ENCODE measurements at regions not wholly inside any gene's neighbourhood (a gene's known extent, or its start where the extent isn't known, plus 50 kb on each side); places are given as distances from the start of the nearest gene placed in this dataset.
A peak's percentile ranks its signal among the peaks of the same experiment; 100 is the strongest.

- Mint-ChIP-seq H3K27me3 (ENCODE audit: insufficient read depth, low read depth) (peaks cover 27% of the 10 kb centered on the region), H3K4me1 (peaks cover 3% of the 10 kb centered on the region)
Observed at GRCh38 chr12:132397934-132398385, 68.6 kb upstream of the GALNT9 start.

GRCh38 chr12:132397152-132397933, 68.0 kb upstream of the GALNT9 start:
- no peak for TF ChIP-seq CTCF (IDR thresholded peaks at IDR 0.05)
- peak; percentile 62 for TF ChIP-seq EZH2 (IDR thresholded peaks at IDR 0.05)
- Histone ChIP-seq H3K4me3 (no peak overlapping the region), H3K27me3 (peaks cover 91% of the 10 kb centered on the region), H3K4me1 (peaks cover 10% of the 10 kb centered on the region), H2AFZ (replicated peaks) (no peak overlapping the region), H4K20me1 (ENCODE audit: low read depth) (no peaks in the 10 kb centered on the region), H3K36me3 (no peaks in the 10 kb centered on the region), H3K79me2 (ENCODE audit: low read depth) (no peaks in the 10 kb centered on the region), H3F3A (ENCODE audit: low read depth) (peaks cover 15% of the 10 kb centered on the region), H3K9me3 (ENCODE audit: low read depth) (no peaks in the 10 kb centered on the region), H3K9ac (no peak overlapping the region), H3K4me2 (no peak overlapping the region), H3K27ac (no peak overlapping the region)
- Mint-ChIP-seq H3K9me3 (peaks cover 3% of the 10 kb centered on the region), H3K4me3 (peak overlapping the region; percentile 30), H3K4me1 (peaks cover 3% of the 10 kb centered on the region), H3K36me3 (peaks cover 2% of the 10 kb centered on the region), H3K27me3 (ENCODE audit: insufficient read depth, low read depth) (peaks cover 28% of the 10 kb centered on the region), H3K27ac (no peak overlapping the region)
- no peak for DNase-seq (ENCODE audit: low spot score)

More at GRCh38 chr12:132397934-132398385, 68.6 kb upstream of the GALNT9 start:
- H3K9me3 ChIP-seq (ENCODE audit: low read depth), result no peaks in the 10 kb centered on the region
- no peak overlapping the region for H2AFZ ChIP-seq (replicated peaks)
- Mint-ChIP-seq H3K9me3 (no peaks in the 10 kb centered on the region), H3K27ac (no peak overlapping the region), H3K4me3 (no peak overlapping the region), H3K36me3 (peaks cover 2% of the 10 kb centered on the region)
- H3K36me3 ChIP-seq, result no peaks in the 10 kb centered on the region
- peaks cover 10% of the 10 kb centered on the region for H3K4me1 ChIP-seq
- H3K4me3 ChIP-seq, result no peak overlapping the region
- peaks cover 92% of the 10 kb centered on the region for H3K27me3 ChIP-seq
- H4K20me1 ChIP-seq (ENCODE audit: low read depth), result no peaks in the 10 kb centered on the region
- no peak overlapping the region for H3K27ac ChIP-seq
- TF ChIP-seq EZH2phosphoT487 (IDR thresholded peaks at IDR 0.05) (no peak), CTCF (IDR thresholded peaks at IDR 0.05) (no peak), EZH2 (IDR thresholded peaks at IDR 0.05) (peak; percentile 52)
- H3K79me2 ChIP-seq (ENCODE audit: low read depth), result no peaks in the 10 kb centered on the region
- H3K9ac ChIP-seq, result no peak overlapping the region
- H3K4me2 ChIP-seq, result no peak overlapping the region
- no peak for DNase-seq (ENCODE audit: low spot score)
- H3F3A ChIP-seq (ENCODE audit: low read depth), result peaks cover 15% of the 10 kb centered on the region

- Histone ChIP-seq H3F3A (ENCODE audit: low read depth) (peaks cover 15% of the 10 kb centered on the region), H3K27ac (no peak overlapping the region), H2AFZ (replicated peaks) (no peak overlapping the region), H3K79me2 (ENCODE audit: low read depth) (no peaks in the 10 kb centered on the region), H4K20me1 (ENCODE audit: low read depth) (no peaks in the 10 kb centered on the region), H3K36me3 (no peaks in the 10 kb centered on the region), H3K27me3 (peaks cover 86% of the 10 kb centered on the region), H3K4me1 (peaks cover 10% of the 10 kb centered on the region), H3K4me3 (no peak overlapping the region), H3K9ac (no peak overlapping the region), H3K9me3 (ENCODE audit: low read depth) (no peaks in the 10 kb centered on the region), H3K4me2 (no peak overlapping the region)
- Mint-ChIP-seq H3K27ac (peak overlapping the region; percentile 90), H3K4me1 (peaks cover 3% of the 10 kb centered on the region), H3K27me3 (ENCODE audit: insufficient read depth, low read depth) (peaks cover 29% of the 10 kb centered on the region), H3K36me3 (peaks cover 2% of the 10 kb centered on the region), H3K4me3 (peak overlapping the region; percentile 38), H3K9me3 (peaks cover 3% of the 10 kb centered on the region)
- DNase-seq (ENCODE audit: low spot score), result no peak
- TF ChIP-seq CTCF (IDR thresholded peaks at IDR 0.05), result no peak
- TF ChIP-seq EZH2phosphoT487 (IDR thresholded peaks at IDR 0.05), result no peak
- no peak for TF ChIP-seq EZH2 (IDR thresholded peaks at IDR 0.05)
Observed at GRCh38 chr12:132396657-132397056, 67.3 kb upstream of the GALNT9 start.
